Stimulated activated CD8-positive, alpha-beta memory T cell treated with anti-CD3 and anti-CD28 coated beads, Interleukin-15, amount 100 ng/mL, for 48 hours (primary cell): ENCODE measurements at regions not wholly inside any gene's neighbourhood (a gene's known extent, or its start where the extent isn't known, plus 50 kb on each side); places are given as distances from the start of the nearest gene placed in this dataset.
"Not testable (repeated sequence)": the region's sequence is repeated elsewhere in the genome, so short reads cannot be mapped to it uniquely, and the experiment has no call there.

Experiments used
- DNase-seq, 2 donors: peaks; one replicate each; pipeline ENCODE4 v3.0.0-alpha.2; 2020; ENCODE audit warnings: low read depth in 2 of 2

DNA sequence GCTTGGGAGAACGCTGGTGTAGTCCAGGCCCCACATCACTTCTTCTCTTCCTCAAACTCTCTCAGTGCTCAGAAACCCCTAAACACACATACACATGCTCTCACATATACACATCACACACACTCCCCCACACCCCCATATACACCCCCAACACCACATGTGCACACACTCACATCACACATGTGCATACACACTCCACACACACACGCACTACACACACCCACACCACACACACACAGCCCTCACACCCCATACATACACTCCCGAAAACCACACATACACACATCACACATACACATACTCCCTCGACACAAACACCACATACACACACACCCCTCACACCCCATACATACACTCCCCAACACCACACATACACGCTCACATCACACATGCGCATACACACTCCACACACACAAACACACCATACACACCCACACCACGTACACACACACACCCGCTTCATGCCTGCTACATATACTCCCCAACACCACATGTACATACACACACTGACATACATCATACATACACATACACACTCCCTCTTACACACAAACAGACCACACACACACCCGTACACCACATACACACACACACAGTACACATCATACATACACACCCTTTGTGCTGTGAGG is 110.3 kb upstream of the TMEM170B start:
- no peak for DNase-seq

DNA sequence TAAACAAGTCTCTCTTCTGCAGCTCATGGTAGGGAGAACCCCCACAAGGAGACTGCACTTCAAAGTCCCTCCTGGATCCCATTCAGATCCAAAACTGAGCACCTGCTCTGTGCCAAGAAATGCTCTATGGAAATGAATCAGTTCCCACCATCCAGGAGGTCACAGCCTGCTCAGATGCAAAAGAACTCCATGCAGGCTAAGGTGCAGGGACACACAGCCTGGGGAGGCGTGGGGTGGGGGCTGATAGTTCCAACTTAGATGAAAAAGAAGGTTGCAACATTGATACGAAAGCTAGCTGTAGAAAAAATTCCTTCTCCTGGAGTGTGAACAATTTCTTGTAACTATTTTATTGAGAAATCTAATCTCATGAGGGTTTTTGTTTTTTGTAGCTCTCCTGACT is 111.0 kb upstream of the TMEM170B start:
- no peak for DNase-seq

DNA sequence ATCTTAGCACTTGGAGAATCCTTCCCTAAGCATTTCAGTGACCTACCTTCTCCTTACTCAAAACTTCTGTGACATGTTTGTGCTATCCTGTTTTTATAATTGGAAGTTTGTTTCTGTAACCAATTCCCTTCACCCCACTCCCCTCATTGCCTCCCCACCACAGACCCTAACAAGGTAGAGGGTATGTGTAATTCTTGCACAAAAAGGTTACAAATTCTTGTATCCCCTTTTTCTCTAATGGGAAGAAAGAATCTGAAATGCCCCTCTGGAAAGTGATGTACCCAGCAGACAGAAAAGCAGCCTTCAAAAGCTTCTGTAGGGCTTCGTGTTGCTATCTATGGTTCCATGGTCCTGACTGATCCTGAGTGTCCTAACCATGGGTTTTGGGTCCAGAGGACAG is 111.7 kb upstream of the TMEM170B start:
- DNase-seq, result no peak

DNA sequence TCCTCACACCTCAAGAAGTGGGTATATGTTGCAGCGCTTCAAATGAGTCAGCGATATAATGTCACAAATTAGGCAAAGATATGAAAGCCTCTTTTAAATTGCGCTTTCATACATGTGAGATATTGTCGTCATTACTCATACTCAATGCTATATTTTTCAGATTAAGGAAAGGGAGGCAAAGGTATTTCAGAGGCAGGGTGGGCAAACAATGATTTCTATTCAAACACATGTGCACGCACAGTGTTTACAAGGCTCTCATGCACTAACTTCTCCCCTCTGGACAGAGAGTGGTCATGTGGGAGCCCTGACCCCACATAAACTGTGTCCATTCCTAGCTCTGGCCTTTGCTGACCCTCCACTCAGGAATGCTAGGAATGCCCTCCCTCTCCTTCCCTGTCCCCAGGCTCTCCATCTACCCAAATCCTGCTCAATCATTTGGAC is 112.1 kb upstream of the TMEM170B start:
- no peak for DNase-seq

DNA sequence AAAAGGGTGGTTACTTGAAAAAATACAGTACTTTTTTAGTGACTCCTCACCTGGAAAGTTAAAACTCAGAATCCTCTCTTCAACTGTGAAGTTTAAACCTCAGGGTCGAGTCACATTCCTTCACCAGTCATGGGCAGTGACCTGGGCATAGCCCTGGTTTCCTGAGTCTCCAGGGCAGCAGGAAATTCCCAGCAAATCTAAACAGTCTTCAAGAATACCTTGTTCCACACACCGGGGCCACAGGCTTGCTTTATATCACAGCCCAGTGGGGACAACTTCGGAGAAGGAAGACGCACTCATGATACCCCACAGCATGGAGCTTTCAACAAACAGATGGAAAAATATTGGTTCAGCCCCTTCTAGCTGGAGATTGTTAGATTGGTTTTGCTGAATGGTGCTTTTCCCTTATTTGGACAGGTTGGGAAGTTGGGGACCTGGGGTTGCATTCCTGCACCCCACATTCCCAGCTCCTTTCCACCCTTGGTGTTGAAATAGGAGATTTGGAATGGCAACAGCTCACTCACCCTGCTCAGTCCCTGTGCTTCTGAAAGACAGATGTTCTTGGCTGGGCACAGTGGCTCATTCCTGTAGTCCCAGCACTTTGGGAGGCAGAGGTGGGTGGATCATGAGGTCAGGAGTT is 113.0 kb upstream of the TMEM170B start:
- DNase-seq, result no peak

DNA sequence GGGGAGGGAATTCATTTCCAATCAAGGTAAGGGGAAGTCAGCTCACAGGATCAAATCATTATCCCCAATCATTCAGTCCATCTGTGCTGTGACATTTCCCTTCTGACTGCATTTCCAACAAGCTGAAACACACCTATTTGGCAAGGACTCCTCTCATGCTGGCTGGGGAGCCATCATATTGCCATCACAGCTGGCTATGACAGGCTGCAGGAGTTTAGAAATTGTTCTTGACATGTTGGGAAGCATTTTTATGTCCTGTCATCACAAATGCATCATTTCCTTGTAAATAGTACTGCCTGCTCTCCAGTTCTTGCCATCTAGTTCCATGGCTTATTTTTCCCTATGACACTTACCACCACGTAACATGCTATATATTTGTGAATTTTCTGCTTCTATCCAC is 113.9 kb upstream of the TMEM170B start:
- DNase-seq, result no peak

DNA sequence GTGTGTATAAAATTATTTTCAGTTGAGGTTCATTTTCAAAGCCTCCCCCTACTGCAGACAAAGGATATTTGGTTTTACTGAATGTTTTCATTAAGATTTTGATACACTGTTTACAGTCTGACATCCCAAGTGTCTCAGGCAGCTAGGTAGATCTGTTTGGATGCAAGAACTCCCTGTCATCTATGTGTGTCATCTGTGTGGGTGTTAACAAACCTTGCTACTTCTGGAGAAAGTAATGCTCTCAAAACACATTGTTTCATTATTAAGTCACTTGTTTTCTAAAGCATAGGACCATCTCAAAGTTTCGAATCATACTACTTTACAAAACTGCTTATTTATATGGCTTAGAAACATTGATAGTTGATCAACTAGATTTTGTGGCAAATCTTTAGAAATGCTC is 114.5 kb upstream of the TMEM170B start:
- DNase-seq, result no peak

DNA sequence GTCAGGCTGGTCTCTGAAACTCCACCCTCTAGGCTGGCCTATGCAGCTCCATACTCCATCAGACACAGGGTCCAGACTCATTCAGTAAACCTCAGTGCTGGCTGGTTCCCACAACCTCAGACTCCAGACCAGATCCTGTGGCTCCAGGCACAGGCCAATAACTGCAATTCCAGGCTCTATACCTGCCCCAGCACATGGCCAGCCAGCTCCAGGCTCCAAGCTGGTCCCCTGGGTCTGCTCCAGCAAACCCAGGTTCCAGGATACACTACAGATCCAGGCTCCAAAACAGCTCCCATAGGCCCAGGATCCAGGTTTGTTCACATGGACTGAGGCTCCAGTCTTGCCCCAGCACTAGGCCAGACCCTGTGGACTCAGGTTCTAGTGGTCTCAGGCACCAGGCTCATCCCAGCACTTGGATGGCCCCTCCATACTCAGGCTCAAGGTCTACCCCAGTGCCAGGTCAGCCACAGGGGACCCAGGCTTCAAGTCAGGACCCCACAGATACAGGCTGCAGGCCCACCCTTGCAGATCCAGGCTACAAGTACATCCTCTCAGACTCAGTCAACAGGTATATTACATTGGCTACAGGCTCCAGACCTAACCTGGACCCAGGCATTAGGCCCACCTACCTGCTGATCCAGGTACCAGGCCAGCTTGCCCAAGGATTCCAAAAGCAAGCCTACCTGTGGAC is 117.6 kb upstream of the TMEM170B start:
- DNase-seq, result no peak

DNA sequence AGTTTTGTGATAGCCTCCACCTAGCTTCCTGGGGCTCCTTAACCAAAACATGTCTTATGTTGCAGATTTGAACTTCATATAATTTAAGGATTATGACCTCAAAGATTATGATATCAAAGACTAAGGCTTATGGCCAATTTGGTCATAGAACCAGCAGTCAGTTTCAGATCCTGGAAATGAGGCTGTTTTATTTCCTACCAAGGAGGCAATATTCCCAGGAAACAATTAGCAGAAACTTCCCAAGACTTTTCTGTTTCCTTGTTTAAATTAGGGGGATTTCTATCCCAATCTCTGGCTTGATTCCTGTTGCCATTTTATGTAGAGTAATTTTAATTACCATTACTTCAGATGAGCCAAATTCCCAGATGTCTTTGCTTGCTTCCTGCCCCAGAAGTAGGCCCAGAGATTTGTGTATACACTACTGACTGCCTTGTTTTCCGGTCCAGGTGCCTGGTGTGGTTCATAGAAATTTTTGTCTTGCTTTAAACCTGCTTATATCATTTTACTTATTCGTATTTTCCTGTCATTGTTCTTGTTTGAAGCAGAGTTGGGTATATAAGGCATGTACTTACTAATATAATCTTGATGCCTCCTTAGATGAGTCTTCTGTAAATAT is 119.2 kb upstream of the TMEM170B start:
- DNase-seq, result no peak

DNA sequence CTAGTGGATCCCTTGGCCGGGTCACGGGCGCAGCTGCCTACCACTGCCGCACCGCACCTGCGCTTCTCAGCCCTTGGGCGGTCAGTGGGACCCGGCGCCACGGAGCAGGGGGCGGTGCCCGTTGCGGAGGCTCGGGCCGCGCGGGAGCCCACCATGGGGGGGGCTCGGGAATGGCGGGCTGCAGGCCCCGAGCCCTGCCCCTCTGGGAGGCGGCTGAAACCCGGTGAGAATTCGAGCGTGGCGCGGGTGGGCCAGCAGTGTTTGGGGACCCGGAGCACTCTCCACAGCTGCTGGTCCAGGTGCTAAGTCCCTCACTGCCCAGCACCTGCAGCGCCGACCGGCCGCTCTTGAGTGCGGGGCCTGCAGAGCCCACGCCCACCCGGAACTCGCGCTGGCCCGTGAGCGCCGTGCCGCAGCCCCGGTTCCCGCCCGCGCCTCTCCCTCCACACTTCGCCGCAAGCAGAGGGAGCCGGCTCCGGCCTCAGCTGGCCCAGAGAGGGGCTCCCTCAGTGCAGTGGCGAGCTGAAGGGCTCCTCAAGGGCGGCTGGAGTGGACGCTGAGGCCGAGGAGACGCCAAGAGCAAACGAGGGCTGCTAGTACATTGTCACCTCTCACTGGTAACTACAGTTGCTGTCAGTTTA is 120.5 kb upstream of the TMEM170B start:
- no peak for DNase-seq

DNA sequence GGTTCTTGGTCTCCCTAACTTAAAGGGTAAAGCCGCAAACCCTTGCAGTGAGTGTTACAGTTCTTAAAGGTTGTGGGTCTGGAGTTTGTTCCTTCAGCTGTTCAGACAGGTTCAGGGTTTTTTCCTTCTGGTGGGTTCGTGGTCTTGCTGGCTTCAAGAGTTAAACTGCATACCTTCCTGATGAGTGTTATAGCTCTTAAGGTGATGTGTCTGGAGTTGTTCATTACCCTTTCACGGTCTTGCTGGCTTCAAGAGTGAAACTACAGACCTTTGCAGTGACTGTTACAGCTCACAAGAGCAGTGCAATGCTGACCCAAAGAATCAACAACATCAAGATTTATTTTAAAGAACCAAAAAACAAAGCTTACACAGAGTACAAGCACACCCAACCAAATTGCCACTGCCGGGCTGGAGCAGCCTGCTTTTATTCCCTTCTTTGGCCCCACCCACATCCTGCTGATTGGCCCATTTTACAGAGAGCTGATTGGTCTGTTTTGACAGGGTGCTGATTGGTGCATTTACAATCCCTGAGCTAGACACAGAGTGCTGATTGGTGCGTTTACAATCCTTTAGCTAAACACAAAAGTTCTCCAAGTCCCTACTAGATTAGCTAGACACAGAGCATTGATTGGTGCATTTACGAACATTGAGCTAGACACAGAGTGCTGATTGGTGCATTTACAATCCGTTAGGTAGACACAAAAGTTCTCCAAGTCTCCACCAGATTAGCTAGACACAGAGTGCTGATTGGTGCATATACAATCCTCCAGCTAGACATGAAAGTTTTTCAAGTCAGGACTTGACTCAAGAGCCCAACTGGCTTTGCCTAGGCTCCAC is 121.2 kb upstream of the TMEM170B start:
- not testable (repeated sequence) for DNase-seq

DNA sequence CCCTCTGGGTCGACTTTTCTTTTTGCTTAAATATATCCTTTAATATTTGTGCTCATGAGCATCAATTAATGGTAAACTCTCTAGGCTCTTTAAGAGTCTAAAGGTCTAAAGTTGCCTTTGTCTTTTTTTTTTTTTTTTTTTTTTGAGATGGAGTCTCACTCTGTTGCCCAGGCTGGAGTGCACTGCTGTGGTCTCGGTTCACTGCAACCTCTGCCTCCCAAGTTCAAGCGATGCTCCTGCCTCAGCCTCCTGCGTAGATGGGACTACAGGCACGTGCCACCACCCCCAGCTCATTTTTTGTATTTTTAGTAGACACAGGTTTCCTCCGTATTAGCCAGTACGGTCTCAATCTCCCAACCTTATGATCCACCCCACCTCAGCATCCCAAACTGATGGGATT is 122.0 kb upstream of the TMEM170B start:
- no peak for DNase-seq

DNA sequence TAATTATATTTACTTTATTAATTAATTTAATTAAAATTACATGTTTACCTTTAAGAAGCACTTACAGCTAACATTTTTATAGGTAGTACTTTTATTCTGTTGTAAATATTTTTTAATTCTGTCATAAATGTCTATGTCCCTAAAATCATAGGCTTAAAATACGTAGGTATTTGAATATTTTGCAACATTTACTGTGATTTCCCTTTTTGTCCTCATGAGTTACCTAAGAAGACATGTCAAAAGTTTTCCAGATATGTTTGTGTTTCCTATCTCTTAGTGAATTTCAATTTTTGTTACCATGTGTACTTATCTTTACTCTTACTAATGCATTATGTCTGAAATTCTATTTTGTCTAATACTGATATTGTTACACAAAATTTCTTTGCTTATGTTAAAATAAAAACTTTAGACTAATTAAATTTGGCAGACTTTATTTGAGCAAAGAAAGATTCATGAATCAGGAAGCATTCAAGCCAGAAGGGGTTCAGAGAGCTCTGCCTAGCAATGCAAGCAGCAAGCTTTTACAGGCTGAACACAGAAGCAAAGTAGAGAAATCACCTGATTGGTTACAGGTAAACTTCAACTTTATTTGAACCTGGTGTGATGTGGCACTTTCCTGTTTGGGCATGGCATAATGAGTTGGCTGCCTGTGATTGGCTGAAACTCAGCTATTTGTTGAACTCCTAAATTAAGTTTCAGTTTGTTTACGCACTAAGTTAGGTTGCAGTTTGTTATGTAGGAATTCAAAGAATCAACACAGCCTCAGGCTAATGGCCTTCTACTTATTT is 123.2 kb upstream of the TMEM170B start:
- no peak for DNase-seq

DNA sequence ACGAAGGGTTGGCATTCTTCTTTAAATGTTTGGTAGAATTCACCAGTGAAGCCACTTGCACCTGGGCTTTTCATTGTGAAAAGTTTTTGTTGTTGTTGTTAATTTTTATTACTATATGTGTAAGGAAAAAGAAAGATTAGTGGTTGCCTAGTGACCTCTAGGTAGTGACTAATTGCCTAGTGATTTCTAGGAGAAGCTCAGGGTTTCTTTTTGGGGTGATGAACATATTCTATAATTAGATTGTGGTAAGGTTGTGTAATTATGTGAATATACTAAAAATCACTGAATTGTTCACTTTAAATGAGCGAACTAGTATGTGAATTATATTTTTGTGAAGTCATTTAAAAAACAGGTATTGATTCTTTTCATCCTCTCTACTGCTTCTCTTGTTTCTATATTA is 123.8 kb upstream of the TMEM170B start:
- DNase-seq, result no peak

DNA sequence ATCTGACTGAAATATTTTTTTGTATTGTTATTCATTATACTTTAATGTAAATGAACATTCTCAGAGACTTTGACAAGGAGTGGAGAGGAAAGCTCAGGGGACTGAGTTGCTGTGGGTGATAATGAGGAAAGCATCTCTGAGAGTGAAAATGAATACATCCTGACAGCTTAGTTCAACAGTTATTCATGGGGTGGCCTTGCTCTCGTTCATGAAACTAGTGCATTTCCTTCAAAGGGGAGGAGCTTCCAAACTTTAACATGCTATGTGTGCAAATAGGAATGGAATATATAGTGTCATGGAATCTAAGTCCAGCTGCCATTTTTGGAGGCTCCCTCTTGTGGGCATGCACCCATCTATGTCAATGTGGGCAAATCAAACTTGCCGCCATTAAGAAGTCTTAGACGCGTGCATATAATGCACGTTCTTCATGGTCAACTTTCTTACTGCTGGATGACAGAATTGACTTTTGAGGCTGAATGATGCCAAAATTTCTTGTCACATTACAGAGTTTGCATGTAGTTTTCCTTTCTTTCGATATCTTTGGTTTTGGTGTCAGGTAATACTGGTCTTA is 124.3 kb upstream of the TMEM170B start:
- DNase-seq, result no peak

DNA sequence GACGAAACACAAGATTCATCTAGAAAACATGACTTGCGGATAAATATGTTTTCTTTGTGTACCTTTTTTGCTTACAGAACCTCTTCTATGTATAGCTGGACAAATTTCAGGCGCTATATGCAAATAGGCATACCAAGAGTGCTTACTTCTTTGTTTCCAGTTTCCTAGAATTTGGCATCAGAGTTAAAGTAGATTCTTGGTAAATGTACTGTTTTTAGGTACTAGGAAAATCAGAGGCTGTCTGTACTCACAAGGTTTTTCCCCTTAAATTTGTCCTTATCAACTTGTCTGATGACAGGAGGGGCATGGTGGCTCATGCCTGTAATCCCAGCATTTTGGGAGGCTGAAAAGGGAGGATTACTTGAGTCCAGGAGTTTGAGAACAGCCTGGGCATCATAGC is 124.9 kb upstream of the TMEM170B start:
- DNase-seq, result no peak

DNA sequence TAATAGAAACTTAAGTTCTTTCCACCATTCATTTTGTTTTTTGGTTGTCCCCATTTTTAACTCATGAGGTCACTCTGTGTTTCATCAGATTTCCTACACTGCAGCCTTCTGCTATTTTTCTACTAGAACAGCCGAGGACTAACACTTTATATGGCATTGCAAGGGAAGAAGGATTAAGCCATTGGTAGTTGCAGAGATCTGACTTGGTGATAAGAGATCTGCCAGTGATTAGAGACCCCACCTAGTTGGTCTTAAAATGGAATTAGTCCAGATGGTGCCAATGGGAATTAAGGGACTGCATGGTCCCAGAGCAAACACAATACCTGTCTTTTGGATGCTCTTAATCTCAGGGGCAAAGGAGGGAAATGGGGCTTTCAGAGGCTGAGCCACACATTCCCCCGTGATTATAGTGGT is 125.5 kb upstream of the TMEM170B start:
- no peak for DNase-seq

DNA sequence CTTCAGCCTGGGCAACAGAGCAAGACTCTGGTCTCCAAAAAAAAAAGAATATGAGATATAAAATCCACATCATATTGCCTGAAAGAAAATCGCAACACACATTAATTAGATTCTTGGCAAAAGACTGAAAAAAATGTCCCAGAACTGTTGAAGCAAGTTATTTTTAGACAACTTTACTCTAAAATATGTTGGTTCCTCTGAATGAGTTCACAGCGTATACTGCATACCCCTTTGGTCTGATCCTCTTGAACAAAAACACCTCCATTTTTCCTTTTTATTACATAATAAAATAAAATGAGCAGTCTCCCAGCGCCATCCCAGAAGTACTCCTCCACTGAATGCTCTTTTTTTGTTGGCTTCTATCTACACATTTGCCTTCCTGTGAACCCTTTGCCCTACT is 126.0 kb upstream of the TMEM170B start:
- no peak for DNase-seq

DNA sequence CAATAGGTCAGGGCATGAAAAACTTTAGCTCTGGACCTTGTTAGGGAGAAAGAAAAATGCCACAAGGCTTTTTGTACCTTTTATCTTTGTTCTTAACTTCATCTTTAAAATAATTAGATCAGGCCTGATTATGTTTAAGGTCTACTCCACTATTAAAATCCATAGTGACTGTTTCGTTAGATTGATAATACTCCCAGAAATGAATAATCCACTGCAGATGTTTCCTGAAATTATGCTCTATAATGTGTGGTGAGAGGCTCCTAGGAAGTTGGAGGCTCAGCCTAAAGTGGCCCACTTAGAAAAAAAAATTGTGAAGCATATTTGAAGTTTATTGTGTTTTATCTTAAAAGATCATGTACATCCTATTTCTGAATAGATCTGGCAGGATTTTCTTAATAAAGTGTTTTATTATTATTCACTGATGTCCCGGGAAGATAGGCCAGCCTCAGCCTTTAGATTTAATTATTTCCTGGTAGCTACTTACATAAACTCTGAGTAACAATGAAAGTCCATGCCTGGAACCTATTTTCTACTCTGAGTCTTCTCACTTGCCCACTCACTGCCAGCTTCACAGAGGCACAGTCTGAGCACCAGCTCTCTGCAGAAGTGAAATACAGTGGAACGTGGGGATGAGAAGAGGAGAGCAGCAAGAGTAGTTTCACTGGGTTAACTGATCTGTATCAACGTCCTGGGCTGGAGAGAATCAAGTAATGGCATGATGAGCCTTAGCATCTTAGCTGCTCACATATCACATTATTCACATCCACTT is 126.8 kb upstream of the TMEM170B start:
- peak in 1 of 2 donors; percentile 13 for DNase-seq
